ENCODE measurements at regions not wholly inside any gene's neighbourhood (a gene's known extent, or its start where the extent isn't known, plus 50 kb on each side); places are given as distances from the start of the nearest gene placed in this dataset.

- Histone ChIP-seq H3K4me1 (no peaks in the 10 kb centered on the region), H3K4me3 (no peak overlapping the region), H3K27ac (replicated peaks in 1 of 4) (no peak overlapping the region), H3K36me3 (no peaks in the 10 kb centered on the region), H3K27me3 (peaks cover 0 to 71% (median 4%) of the 10 kb centered on the region in 4 donors), H3K9me3 (no peaks in the 10 kb centered on the region)
- TF ChIP-seq, protein P1, sequence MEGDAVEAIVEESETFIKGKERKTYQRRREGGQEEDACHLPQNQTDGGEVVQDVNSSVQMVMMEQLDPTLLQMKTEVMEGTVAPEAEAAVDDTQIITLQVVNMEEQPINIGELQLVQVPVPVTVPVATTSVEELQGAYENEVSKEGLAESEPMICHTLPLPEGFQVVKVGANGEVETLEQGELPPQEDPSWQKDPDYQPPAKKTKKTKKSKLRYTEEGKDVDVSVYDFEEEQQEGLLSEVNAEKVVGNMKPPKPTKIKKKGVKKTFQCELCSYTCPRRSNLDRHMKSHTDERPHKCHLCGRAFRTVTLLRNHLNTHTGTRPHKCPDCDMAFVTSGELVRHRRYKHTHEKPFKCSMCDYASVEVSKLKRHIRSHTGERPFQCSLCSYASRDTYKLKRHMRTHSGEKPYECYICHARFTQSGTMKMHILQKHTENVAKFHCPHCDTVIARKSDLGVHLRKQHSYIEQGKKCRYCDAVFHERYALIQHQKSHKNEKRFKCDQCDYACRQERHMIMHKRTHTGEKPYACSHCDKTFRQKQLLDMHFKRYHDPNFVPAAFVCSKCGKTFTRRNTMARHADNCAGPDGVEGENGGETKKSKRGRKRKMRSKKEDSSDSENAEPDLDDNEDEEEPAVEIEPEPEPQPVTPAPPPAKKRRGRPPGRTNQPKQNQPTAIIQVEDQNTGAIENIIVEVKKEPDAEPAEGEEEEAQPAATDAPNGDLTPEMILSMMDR (IDR thresholded peaks at IDR 0.05): no peak
- TF ChIP-seq EP300 (IDR thresholded peaks at IDR 0.05) (no peak), POLR2AphosphoS5 (IDR thresholded peaks at IDR 0.05) (no peak)
- WGBS: 80% methylated on average over 3 of the region's 3 CpGs
- DNase-seq (ENCODE audit: extremely low spot score): no peak
- intact Hi-C loops (cut with DNase I): no loop called here
These were observed 57.6 kb upstream of the B3GAT1 start for GRCh38 chr11:134469627-134470026.

DNA sequence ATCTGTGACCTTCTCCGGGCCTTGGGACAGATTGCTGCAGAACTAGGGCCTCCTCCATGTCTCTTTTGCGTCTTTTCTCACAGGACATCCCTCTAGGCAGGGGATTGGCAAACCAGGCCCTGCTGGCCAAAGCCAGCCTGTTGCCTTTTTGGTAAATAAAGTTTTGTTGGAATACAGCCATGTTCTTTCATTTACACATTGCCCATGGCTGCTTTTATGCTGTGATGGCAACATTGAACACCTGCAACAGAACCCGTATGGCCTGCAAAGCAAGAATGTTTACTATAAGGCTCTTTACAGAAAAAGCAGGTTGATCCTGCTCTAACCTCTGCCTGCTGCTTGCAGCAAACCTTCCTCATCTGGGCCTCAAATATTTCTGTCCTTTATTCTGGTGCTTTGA is 56.8 kb upstream of the B3GAT1 start:
- no peak overlapping the region for H3K27ac ChIP-seq (replicated peaks in 1 of 4)
- no peaks in the 10 kb centered on the region for H3K9me3 ChIP-seq
- peaks cover 0 to 70% (median 6%) of the 10 kb centered on the region in 4 donors for H3K27me3 ChIP-seq
- no peaks in the 10 kb centered on the region for H3K4me1 ChIP-seq
- no peak for DNase-seq (ENCODE audit: extremely low spot score)
- no peaks in the 10 kb centered on the region for H3K36me3 ChIP-seq
- no peak overlapping the region for H3K4me3 ChIP-seq
- 70% methylated on average over 2 of the region's 3 CpGs for WGBS
- TF ChIP-seq EP300 (IDR thresholded peaks at IDR 0.05) (no peak), POLR2A (IDR thresholded peaks at IDR 0.05; ENCODE audit: low read depth) (no peak), POLR2AphosphoS5 (IDR thresholded peaks at IDR 0.05) (no peak)
- TF ChIP-seq, protein P1 (IDR thresholded peaks at IDR 0.05): no peak
- intact Hi-C loops (cut with DNase I): no loop called here

- intact Hi-C loops (cut with DNase I): no loop called here
- peaks cover 0 to 70% (median 6%) of the 10 kb centered on the region in 4 donors for H3K27me3 ChIP-seq
- 82% methylated on average over 9 of the region's 10 CpGs for WGBS
- H3K4me3 ChIP-seq: no peak overlapping the region
- no peak overlapping the region for H3K27ac ChIP-seq (replicated peaks in 1 of 4)
- no peaks in the 10 kb centered on the region for H3K36me3 ChIP-seq
- no peaks in the 10 kb centered on the region for H3K4me1 ChIP-seq
- no peak for DNase-seq (ENCODE audit: extremely low spot score)
- no peaks in the 10 kb centered on the region for H3K9me3 ChIP-seq
- TF ChIP-seq, protein P1 (IDR thresholded peaks at IDR 0.05): no peak
- no peak for TF ChIP-seq POLR2A (IDR thresholded peaks at IDR 0.05; ENCODE audit: low read depth)
These were observed 56.1 kb upstream of the B3GAT1 start for GRCh38 chr11:134468081-134468668.

DNA sequence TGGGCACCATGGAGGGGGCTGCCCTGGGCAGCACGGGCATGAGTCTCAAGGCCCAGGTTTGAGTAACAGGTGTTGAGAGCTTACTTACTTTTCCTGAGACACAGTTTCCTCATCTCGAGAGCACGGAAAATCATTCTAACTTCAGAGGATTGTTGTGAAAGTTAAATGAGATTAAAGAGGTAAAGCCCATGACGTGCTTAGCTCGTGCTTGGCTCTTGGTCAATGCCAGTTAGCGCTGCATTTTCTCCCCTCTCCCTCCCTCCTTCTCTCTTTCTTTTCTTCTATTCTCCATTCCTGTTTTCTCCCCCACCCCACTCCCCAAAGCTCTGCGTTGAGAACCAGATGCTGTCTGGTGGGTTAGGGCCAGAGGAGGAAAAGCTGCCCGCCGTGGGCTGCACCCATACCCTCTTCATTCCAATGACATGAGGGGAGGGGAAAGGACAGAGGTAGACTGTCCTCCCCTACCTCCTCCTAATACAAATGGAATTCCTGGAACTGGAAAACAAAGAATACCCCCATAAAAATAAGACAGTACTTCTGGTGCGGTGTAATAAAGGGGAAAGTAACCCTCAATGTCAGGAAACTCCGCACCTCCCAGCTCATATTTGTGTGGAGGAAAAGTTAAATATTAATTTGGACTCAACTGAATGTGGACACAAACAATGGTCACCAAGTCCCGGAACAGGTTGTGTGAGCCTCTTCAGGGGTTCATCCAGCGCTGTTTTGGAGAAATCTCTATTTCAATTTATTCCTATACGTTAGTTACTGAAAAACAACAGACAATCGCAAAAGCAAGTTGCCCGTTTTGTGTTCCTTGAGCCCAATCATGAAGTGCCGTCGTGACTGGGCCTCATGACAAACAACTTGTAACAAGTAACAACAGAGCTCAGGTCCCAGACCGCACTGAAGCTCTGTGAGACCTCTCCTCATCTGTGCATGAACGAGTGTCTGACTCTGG is 54.8 kb upstream of the B3GAT1 start:
- TF ChIP-seq, protein P1 (IDR thresholded peaks at IDR 0.05): no peak
- TF ChIP-seq POLR2A (IDR thresholded peaks at IDR 0.05; ENCODE audit: low read depth) (no peak), POLR2AphosphoS5 (IDR thresholded peaks at IDR 0.05) (no peak), EP300 (IDR thresholded peaks at IDR 0.05) (no peak)
- intact Hi-C loops (cut with DNase I): no loop called here
- Histone ChIP-seq H3K36me3 (no peaks in the 10 kb centered on the region), H3K4me1 (no peaks in the 10 kb centered on the region), H3K4me3 (no peak overlapping the region), H3K27me3 (peaks cover 0 to 59% (median 4%) of the 10 kb centered on the region in 4 donors), H3K27ac (replicated peaks in 1 of 4) (no peak overlapping the region), H3K9me3 (no peaks in the 10 kb centered on the region)
- 67% methylated on average over 20 of the region's 20 CpGs for WGBS
- DNase-seq (ENCODE audit: extremely low spot score): no peak

Data from esophagus muscularis mucosa (tissue), 4 donors.